M059J (cell line): ENCODE measurements at regions not wholly inside any gene's neighbourhood (a gene's known extent, or its start where the extent isn't known, plus 50 kb on each side); places are given as distances from the start of the nearest gene placed in this dataset.

ENCODE experiments used
- DNase-seq: peaks from one replicate; pipeline ENCODE4 v3.0.0-alpha.2; 2012; ENCODE audit warnings: low read depth

GRCh38 chr2:52139241-52139640 lies 1107.3 kb upstream of the NRXN1 start:
- DNase-seq = no peak

- DNase-seq = no peak
Observed at GRCh38 chr2:52135235-52135634, 1103.3 kb upstream of the NRXN1 start.

GRCh38 chr2:52128081-52128480 lies 1096.1 kb upstream of the NRXN1 start:
- no peak for DNase-seq

GRCh38 chr2:52127527-52127926 lies 1095.6 kb upstream of the NRXN1 start:
- no peak for DNase-seq

GRCh38 chr2:52117299-52117698 lies 1085.4 kb upstream of the NRXN1 start:
- DNase-seq = no peak

GRCh38 chr2:52115750-52116149 lies 1083.8 kb upstream of the NRXN1 start:
- DNase-seq = no peak

GRCh38 chr2:52113338-52113737 lies 1081.4 kb upstream of the NRXN1 start:
- DNase-seq = no peak

- DNase-seq = no peak
Observed at GRCh38 chr2:52112141-52112540, 1080.2 kb upstream of the NRXN1 start.

GRCh38 chr2:52107124-52107523 lies 1075.2 kb upstream of the NRXN1 start:
- DNase-seq = no peak

GRCh38 chr2:52097071-52097470 lies 1065.1 kb upstream of the NRXN1 start:
- no peak for DNase-seq

GRCh38 chr2:52084759-52085158 lies 1052.8 kb upstream of the NRXN1 start:
- DNase-seq = peak; percentile 0

- no peak for DNase-seq
Observed at GRCh38 chr2:52083214-52083613, 1051.3 kb upstream of the NRXN1 start.

GRCh38 chr2:52082646-52083045 lies 1050.7 kb upstream of the NRXN1 start:
- DNase-seq = no peak

- no peak for DNase-seq
Observed at GRCh38 chr2:52079602-52080001, 1047.7 kb upstream of the NRXN1 start.

GRCh38 chr2:52077159-52077558 lies 1045.2 kb upstream of the NRXN1 start:
- no peak for DNase-seq

- DNase-seq = no peak
Observed at GRCh38 chr2:52074130-52074719, 1042.3 kb upstream of the NRXN1 start.

- DNase-seq = no peak
Observed at GRCh38 chr2:52072949-52073348, 1041.0 kb upstream of the NRXN1 start.

GRCh38 chr2:52070665-52071064 lies 1038.7 kb upstream of the NRXN1 start:
- DNase-seq = no peak

GRCh38 chr2:52064234-52064633 lies 1032.3 kb upstream of the NRXN1 start:
- no peak for DNase-seq

- DNase-seq = no peak
Observed at GRCh38 chr2:52054824-52055223, 1022.9 kb upstream of the NRXN1 start.

GRCh38 chr2:52036853-52037252 lies 1004.9 kb upstream of the NRXN1 start:
- no peak for DNase-seq

GRCh38 chr2:52036024-52036423 lies 1004.1 kb upstream of the NRXN1 start:
- DNase-seq = peak; percentile 2

GRCh38 chr2:52035391-52035790 lies 1003.5 kb upstream of the NRXN1 start:
- DNase-seq = no peak

GRCh38 chr2:52034706-52035105 lies 1002.8 kb upstream of the NRXN1 start:
- DNase-seq = no peak

GRCh38 chr2:52022006-52022405 lies 990.1 kb upstream of the NRXN1 start:
- no peak for DNase-seq
